ENCODE measurements at regions not wholly inside any gene's neighbourhood (a gene's known extent, or its start where the extent isn't known, plus 50 kb on each side); places are given as distances from the start of the nearest gene placed in this dataset.
"Not testable (repeated sequence)": the region's sequence is repeated elsewhere in the genome, so short reads cannot be mapped to it uniquely, and the experiment has no call there.

DNA sequence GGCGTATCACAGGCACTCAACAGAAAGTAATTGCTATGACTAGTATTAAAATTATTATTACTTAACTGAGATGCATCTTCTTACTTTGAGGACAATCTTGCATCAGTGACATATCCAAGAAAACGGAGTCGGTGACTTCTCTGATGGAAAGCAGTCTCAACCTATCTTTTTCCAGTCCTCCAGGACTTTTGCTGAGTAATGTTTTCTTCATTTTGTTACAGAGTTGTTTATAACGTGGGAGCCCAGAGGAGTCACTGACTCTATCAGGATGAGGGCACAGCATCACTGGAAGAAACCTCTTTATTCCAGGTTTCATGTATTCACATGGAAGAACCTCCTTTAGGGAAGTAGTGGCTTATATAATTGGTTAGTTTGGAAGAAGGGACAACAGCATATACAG lies 51.5 kb upstream of the MELK start:
- Histone ChIP-seq H3K4me3 (ENCODE audit: low read length in 2 of 2) (no peak overlapping the region), H3K9ac (ENCODE audit: low read length in 2 of 2) (no peak overlapping the region), H3K27ac (ENCODE audit: low read length) (no peak overlapping the region), H3K4me1 (ENCODE audit: control insufficient read depth, insufficient read depth, low read length) (no peaks in the 10 kb centered on the region), H3K9me3 (ENCODE audit: control insufficient read depth in 2 of 2, low read length in 2 of 2) (no peaks in the 10 kb centered on the region), H3K27me3 (ENCODE audit: control insufficient read depth in 1 of 2, insufficient read depth in 2 of 2, low read length in 2 of 2) (no peaks in the 10 kb centered on the region), H3K36me3 (ENCODE audit: control insufficient read depth in 2 of 2, insufficient read depth in 2 of 2, low read length in 2 of 2) (no peaks in the 10 kb centered on the region)

DNA sequence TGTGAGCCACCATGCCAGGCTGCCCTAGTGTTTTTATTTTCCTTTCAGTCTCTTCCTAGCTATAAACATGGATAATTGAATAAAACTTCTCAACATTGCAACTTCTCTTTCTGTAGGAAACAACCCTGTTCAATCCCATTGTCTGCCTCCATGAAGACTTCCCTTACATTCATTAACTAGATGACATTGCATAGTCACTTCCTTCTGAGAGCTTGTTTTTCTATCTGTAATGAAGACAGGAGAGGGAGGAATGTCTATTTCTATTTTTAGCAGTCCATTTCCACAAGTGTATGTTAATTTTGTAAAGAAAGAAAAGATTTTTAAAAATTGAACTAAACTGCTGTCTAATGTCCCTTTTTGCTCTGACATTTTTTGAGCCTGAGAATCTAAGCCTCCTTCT lies 55.6 kb upstream of the MELK start:
- no peaks in the 10 kb centered on the region for H3K9me3 ChIP-seq (ENCODE audit: control insufficient read depth in 2 of 2, low read length in 2 of 2)
- H3K27ac ChIP-seq (ENCODE audit: low read length): no peak overlapping the region
- H3K9ac ChIP-seq (ENCODE audit: low read length in 2 of 2): no peak overlapping the region
- no peaks in the 10 kb centered on the region for H3K36me3 ChIP-seq (ENCODE audit: control insufficient read depth in 2 of 2, insufficient read depth in 2 of 2, low read length in 2 of 2)
- H3K4me1 ChIP-seq (ENCODE audit: control insufficient read depth, insufficient read depth, low read length): no peaks in the 10 kb centered on the region
- no peaks in the 10 kb centered on the region for H3K27me3 ChIP-seq (ENCODE audit: control insufficient read depth in 1 of 2, insufficient read depth in 2 of 2, low read length in 2 of 2)
- H3K4me3 ChIP-seq (ENCODE audit: low read length in 2 of 2): no peak overlapping the region

DNA sequence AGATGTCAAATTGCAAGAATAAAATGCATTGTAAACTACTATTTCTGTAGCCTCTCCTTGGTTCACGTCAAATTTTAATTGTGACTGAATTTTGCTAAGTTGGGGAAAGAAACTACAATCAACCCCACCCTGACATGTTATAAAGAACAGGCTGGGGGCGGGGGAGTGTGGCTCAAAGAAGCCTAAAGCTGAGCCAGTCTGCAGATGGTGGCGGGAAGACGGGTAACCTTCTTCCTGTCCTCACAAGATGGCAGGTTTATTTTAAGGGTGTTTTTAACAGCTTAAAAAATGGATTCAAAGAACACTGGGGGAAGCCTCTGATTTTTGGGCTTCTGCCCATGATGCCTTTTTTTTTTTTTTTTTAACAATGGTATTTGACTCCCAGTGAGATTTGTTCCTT lies 68.5 kb upstream of the MELK start:
- no peak overlapping the region for H3K9ac ChIP-seq (ENCODE audit: low read length in 2 of 2)
- H3K9me3 ChIP-seq (ENCODE audit: control insufficient read depth in 2 of 2, low read length in 2 of 2): no peaks in the 10 kb centered on the region
- H3K4me1 ChIP-seq (ENCODE audit: control insufficient read depth, insufficient read depth, low read length): no peaks in the 10 kb centered on the region
- peaks cover 0 to 2% of the 10 kb centered on the region in 2 donors for H3K27me3 ChIP-seq (ENCODE audit: control insufficient read depth in 1 of 2, insufficient read depth in 2 of 2, low read length in 2 of 2)
- H3K36me3 ChIP-seq (ENCODE audit: control insufficient read depth in 2 of 2, insufficient read depth in 2 of 2, low read length in 2 of 2): no peaks in the 10 kb centered on the region
- no peak overlapping the region for H3K27ac ChIP-seq (ENCODE audit: low read length)
- no peak overlapping the region for H3K4me3 ChIP-seq (ENCODE audit: low read length in 2 of 2)

DNA sequence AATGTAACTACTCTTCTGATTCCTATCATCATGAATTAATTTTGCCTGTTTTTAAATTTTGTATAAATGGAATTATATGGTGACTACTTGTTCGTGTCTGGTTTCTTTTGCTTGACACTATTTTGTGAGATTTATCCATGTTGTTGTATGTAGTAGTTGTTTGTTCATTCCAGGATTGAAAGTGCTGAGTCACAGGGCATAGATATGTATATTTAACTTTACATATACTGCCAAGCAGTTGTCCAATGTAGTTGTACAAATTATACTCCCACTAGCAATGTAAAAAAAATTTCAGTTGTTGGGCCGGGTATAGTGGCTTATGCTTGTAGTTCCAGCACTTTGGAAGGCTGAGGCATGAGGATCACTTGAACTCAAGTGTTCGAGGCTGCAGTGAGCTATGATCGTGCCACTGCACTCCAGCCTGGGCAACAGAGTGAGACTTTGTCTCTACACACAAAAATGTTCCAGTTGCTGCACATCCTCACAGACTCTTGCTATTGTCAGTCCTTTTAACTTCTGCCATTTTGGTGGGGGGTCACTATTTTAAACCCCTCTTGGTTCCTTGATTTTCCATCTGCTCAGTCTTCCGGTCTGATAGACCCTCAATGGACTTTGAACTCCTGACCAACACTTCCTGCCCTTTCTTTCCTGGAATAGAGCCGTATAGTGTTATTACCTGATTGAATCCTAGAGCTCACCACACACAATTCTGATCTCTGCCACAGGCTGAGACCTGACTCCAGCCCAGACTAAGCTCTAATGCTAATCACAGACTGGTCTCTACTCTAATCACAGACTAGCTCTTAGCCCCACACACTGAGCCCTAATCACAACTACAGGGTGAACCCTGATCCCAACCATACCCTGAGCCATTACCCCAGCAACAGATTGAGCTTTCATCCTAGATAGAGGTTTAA lies 69.3 kb upstream of the MELK start:
- no peak overlapping the region for H3K27ac ChIP-seq (ENCODE audit: low read length)
- no peaks in the 10 kb centered on the region for H3K36me3 ChIP-seq (ENCODE audit: control insufficient read depth in 2 of 2, insufficient read depth in 2 of 2, low read length in 2 of 2)
- H3K4me3 ChIP-seq (ENCODE audit: low read length in 2 of 2): no peak overlapping the region
- H3K4me1 ChIP-seq (ENCODE audit: control insufficient read depth, insufficient read depth, low read length): no peaks in the 10 kb centered on the region
- H3K9ac ChIP-seq (ENCODE audit: low read length in 2 of 2): no peak overlapping the region
- peaks cover 0 to 2% of the 10 kb centered on the region in 2 donors for H3K27me3 ChIP-seq (ENCODE audit: control insufficient read depth in 1 of 2, insufficient read depth in 2 of 2, low read length in 2 of 2)
- H3K9me3 ChIP-seq (ENCODE audit: control insufficient read depth in 2 of 2, low read length in 2 of 2): no peaks in the 10 kb centered on the region

DNA sequence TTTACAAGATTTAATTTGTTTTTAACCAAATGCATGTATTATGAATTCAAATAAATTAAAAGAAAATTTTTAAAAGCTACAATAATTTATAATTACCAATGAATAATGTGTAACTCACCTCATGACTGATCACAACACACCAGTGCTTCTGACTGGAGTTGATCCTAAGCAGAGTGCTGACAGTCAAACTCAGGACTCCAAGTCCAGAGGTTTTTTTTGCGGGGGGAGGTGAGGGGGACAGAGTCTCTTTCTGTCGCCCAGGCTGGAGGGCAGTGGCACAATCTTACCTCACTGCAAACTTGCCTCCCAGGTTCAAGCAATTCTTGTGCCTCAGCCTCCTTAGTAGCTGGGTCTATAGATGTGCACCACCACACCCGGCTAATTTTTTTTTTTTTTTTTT lies 71.0 kb upstream of the MELK start:
- H3K27me3 ChIP-seq (ENCODE audit: control insufficient read depth in 1 of 2, insufficient read depth in 2 of 2, low read length in 2 of 2): peaks cover 0 to 2% of the 10 kb centered on the region in 2 donors
- H3K9me3 ChIP-seq (ENCODE audit: control insufficient read depth in 2 of 2, low read length in 2 of 2): no peaks in the 10 kb centered on the region
- H3K9ac ChIP-seq (ENCODE audit: low read length in 2 of 2): no peak overlapping the region
- no peak overlapping the region for H3K4me3 ChIP-seq (ENCODE audit: low read length in 2 of 2)
- no peaks in the 10 kb centered on the region for H3K4me1 ChIP-seq (ENCODE audit: control insufficient read depth, insufficient read depth, low read length)
- no peak overlapping the region for H3K27ac ChIP-seq (ENCODE audit: low read length)
- H3K36me3 ChIP-seq (ENCODE audit: control insufficient read depth in 2 of 2, insufficient read depth in 2 of 2, low read length in 2 of 2): no peaks in the 10 kb centered on the region

DNA sequence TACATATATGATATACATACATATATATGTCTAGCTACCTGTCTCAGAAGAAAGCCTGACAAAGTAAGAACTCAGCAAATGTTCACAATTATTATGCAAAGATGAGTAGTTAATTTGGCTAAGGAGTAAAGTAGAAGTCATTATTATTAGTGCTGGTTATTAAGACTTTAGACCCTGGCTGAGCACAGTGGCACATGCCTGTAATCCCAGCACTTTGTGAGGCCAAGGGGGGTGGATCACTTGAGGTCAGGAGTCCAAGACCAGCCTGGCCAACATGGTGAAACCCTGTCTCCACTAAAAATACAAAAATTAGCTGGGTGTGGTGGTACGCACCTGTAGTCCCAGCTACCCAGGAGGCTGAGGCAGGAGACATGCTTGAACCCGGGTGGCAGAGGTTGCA lies 71.8 kb upstream of the MELK start:
- not testable (repeated sequence) for H3K4me3 ChIP-seq (ENCODE audit: low read length in 2 of 2); H3K27me3 ChIP-seq (ENCODE audit: control insufficient read depth in 1 of 2, insufficient read depth in 2 of 2, low read length in 2 of 2); H3K9ac ChIP-seq (ENCODE audit: low read length in 2 of 2); H3K4me1 ChIP-seq (ENCODE audit: control insufficient read depth, insufficient read depth, low read length); H3K9me3 ChIP-seq (ENCODE audit: control insufficient read depth in 2 of 2, low read length in 2 of 2); H3K36me3 ChIP-seq (ENCODE audit: control insufficient read depth in 2 of 2, insufficient read depth in 2 of 2, low read length in 2 of 2); H3K27ac ChIP-seq (ENCODE audit: low read length)

DNA sequence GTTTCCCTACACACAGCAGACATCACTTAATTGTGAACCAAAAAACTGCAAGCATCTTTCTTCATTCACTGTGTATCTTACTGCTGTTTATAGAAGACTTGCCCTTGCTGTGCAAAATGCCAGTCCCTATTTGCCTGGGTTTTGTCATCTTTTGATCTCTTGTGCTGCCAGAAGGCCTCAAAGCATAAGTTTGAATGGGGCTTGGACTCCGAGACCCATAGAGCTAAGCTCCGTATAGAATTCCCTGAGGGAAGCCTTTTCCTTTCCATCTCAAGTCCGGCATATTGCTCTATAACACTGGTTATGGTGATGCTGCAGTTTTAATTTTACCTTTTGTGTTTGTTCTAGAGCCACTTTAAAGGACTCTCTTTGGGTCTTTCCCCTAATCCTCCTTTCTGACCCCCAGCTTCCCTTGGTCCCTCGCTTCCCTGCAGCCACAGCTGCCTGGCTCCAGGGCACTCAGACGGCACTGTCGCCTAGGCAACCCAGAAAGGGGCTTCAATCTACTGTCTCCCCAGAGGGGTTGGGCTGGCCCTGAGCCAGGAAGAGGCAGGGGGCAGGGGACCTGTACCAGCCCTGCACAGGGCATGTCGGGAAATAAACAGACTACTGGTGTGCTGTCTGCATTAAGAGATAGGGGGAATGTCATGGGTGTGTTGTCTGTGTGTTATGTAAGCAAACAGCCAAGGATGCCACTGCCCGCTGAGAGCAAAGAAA lies 73.4 kb upstream of the MELK start:
- no peak overlapping the region for H3K27ac ChIP-seq (ENCODE audit: low read length)
- no peaks in the 10 kb centered on the region for H3K4me1 ChIP-seq (ENCODE audit: control insufficient read depth, insufficient read depth, low read length)
- no peaks in the 10 kb centered on the region for H3K36me3 ChIP-seq (ENCODE audit: control insufficient read depth in 2 of 2, insufficient read depth in 2 of 2, low read length in 2 of 2)
- no peaks in the 10 kb centered on the region for H3K9me3 ChIP-seq (ENCODE audit: control insufficient read depth in 2 of 2, low read length in 2 of 2)
- no peak overlapping the region for H3K9ac ChIP-seq (ENCODE audit: low read length in 2 of 2)
- no peak overlapping the region for H3K4me3 ChIP-seq (ENCODE audit: low read length in 2 of 2)
- peaks cover 0 to 2% of the 10 kb centered on the region in 2 donors for H3K27me3 ChIP-seq (ENCODE audit: control insufficient read depth in 1 of 2, insufficient read depth in 2 of 2, low read length in 2 of 2)

DNA sequence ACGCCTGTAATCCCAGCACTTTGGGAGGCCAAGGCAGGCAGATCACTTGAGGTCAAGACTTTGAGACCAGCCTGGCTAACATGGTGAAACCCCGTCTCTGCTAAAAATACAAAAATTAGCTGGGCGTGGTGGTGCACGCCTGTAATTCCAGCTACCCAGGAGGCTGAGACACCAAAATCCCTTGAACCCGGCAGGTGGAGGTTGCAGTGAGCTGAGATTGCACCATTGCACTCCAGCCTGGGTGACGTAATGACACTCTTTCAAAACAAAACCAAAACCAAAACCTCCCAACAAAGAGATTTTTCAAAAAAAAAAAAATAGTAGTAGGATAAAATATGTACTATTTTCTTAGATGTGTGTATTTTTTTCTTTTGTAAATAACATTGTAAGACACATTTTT lies 79.1 kb upstream of the MELK start:
- H3K4me1 ChIP-seq (ENCODE audit: control insufficient read depth, insufficient read depth, low read length); H3K9me3 ChIP-seq (ENCODE audit: control insufficient read depth in 2 of 2, low read length in 2 of 2); H3K9ac ChIP-seq (ENCODE audit: low read length in 2 of 2); H3K4me3 ChIP-seq (ENCODE audit: low read length in 2 of 2); H3K27ac ChIP-seq (ENCODE audit: low read length); H3K36me3 ChIP-seq (ENCODE audit: control insufficient read depth in 2 of 2, insufficient read depth in 2 of 2, low read length in 2 of 2); H3K27me3 ChIP-seq (ENCODE audit: control insufficient read depth in 1 of 2, insufficient read depth in 2 of 2, low read length in 2 of 2): not testable (repeated sequence)

DNA sequence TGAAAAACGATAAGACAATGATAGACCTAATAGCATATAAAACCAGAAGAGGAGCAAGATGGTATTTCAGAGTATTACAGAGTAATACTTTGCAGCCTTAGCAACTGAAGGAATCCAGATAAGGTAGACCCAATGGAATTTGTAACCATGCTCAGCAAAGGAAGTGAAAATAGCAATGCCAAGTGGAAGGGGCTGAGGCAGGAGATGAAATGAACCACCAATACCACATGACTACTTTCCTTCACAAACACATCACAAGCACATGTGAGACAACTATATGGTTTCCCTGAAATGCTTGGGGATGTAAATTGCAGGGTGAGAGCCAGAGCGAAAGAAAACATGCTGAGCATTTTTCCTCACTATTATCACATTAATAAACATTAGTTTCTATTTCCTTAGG lies 79.8 kb upstream of the MELK start:
- H3K4me3 ChIP-seq (ENCODE audit: low read length in 2 of 2): no peak overlapping the region
- no peaks in the 10 kb centered on the region for H3K36me3 ChIP-seq (ENCODE audit: control insufficient read depth in 2 of 2, insufficient read depth in 2 of 2, low read length in 2 of 2)
- H3K27ac ChIP-seq (ENCODE audit: low read length): no peak overlapping the region
- H3K27me3 ChIP-seq (ENCODE audit: control insufficient read depth in 1 of 2, insufficient read depth in 2 of 2, low read length in 2 of 2): no peaks in the 10 kb centered on the region
- no peaks in the 10 kb centered on the region for H3K9me3 ChIP-seq (ENCODE audit: control insufficient read depth in 2 of 2, low read length in 2 of 2)
- H3K9ac ChIP-seq (ENCODE audit: low read length in 2 of 2): no peak overlapping the region
- peaks cover 14% of the 10 kb centered on the region for H3K4me1 ChIP-seq (ENCODE audit: control insufficient read depth, insufficient read depth, low read length)

DNA sequence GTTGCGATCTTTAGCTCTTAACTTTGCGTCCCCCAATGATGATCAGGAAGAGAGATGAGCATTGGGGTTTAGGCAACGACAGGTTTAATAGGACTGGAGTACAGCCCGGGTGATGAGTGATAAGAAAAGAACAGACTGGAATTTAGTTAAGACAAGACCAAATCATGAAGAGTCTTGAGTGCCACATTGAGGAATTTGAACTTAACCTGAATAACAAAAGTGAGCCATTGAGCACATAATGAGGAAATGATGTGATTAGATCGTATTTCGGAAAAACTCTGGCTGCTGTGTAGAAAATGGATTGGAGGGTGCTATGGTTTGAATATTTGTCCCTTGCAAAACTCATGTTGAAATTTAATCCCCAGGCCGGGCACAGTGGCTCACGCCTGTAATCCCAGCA lies 83.2 kb upstream of the MELK start:
- Histone ChIP-seq H3K27ac (ENCODE audit: low read length) (peak overlapping the region; percentile 96), H3K4me3 (ENCODE audit: low read length in 2 of 2) (no peak overlapping the region), H3K9ac (ENCODE audit: low read length in 2 of 2) (no peak overlapping the region), H3K36me3 (ENCODE audit: control insufficient read depth in 2 of 2, insufficient read depth in 2 of 2, low read length in 2 of 2) (no peaks in the 10 kb centered on the region), H3K4me1 (ENCODE audit: control insufficient read depth, insufficient read depth, low read length) (peaks cover 28% of the 10 kb centered on the region), H3K27me3 (ENCODE audit: control insufficient read depth in 1 of 2, insufficient read depth in 2 of 2, low read length in 2 of 2) (no peaks in the 10 kb centered on the region), H3K9me3 (ENCODE audit: control insufficient read depth in 2 of 2, low read length in 2 of 2) (no peaks in the 10 kb centered on the region)

DNA sequence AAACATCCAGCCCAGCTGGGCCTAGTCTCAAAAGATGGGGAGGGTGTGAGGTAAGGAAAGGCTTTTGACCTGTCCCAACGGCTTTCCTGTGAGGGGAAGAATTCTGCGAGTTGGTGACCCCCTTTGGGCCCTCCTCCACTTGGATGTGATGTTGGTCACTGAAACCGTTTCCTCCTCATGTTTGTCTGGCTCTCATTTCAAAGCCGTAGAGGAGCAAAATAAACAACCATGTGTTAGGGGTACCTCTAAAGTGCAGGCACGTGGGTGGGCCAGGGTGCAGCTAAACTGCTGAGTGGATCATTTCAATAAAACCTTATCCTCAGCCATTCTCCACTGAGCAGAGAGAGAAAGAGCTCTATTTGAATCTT lies 84.3 kb upstream of the MELK start:
- peak overlapping the region; percentile 79 to 89 for H3K4me3 ChIP-seq (ENCODE audit: low read length in 2 of 2)
- no peaks in the 10 kb centered on the region for H3K9me3 ChIP-seq (ENCODE audit: control insufficient read depth in 2 of 2, low read length in 2 of 2)
- peaks cover 28% of the 10 kb centered on the region for H3K4me1 ChIP-seq (ENCODE audit: control insufficient read depth, insufficient read depth, low read length)
- no peaks in the 10 kb centered on the region for H3K36me3 ChIP-seq (ENCODE audit: control insufficient read depth in 2 of 2, insufficient read depth in 2 of 2, low read length in 2 of 2)
- H3K9ac ChIP-seq (ENCODE audit: low read length in 2 of 2): peak overlapping the region; percentile 92 to 96
- no peaks in the 10 kb centered on the region for H3K27me3 ChIP-seq (ENCODE audit: control insufficient read depth in 1 of 2, insufficient read depth in 2 of 2, low read length in 2 of 2)
- peak overlapping the region; percentile 96 for H3K27ac ChIP-seq (ENCODE audit: low read length)

Measured in stomach smooth muscle (tissue), 2 donors.